ENCODE measurements at regions not wholly inside any gene's neighbourhood (a gene's known extent, or its start where the extent isn't known, plus 50 kb on each side); places are given as distances from the start of the nearest gene placed in this dataset.

- peaks cover 0 to 4% (median 0%) of the 10 kb centered on the region in 3 donors for H3K9me3 ChIP-seq (replicated peaks in 1 of 3)
- DNase-seq, result no peak
- H3K4me3 ChIP-seq, result no peak overlapping the region
- no peaks in the 10 kb centered on the region for H3K4me1 ChIP-seq (replicated peaks in 1 of 2)
- H3K27me3 ChIP-seq, result no peaks in the 10 kb centered on the region
- no peak overlapping the region for H3K27ac ChIP-seq
- TF ChIP-seq CTCF (IDR thresholded peaks at IDR 0.05), result no peak
- no peak for TF ChIP-seq POLR2A (IDR thresholded peaks at IDR 0.05)
- intact Hi-C loops (cut with DNase I), result no loop called here
- H3K36me3 ChIP-seq (replicated peaks in 1 of 2), result no peaks in the 10 kb centered on the region
Observed at GRCh38 chr9:111731928-111732327, 62.8 kb downstream of the SHOC1 start.

- H3K4me1 ChIP-seq (replicated peaks in 1 of 2), result no peaks in the 10 kb centered on the region
- H3K9me3 ChIP-seq (replicated peaks in 1 of 3), result peaks cover 0 to 4% (median 0%) of the 10 kb centered on the region in 3 donors
- WGBS, 4 donors, result 44 to 58% (median 54%) methylated on average over 3 of the region's 3 CpGs
- peak in 1 of 7 donors; percentile 2 for DNase-seq
- no peaks in the 10 kb centered on the region for H3K36me3 ChIP-seq (replicated peaks in 1 of 2)
- H3K27me3 ChIP-seq, result no peaks in the 10 kb centered on the region
- no peak overlapping the region for H3K27ac ChIP-seq
- no peak overlapping the region for H3K4me3 ChIP-seq
- TF ChIP-seq CTCF (IDR thresholded peaks at IDR 0.05) (no peak), POLR2A (IDR thresholded peaks at IDR 0.05) (no peak)
- intact Hi-C loops (cut with DNase I), result no loop called here
Observed at GRCh38 chr9:111730937-111731567, 63.7 kb downstream of the SHOC1 start.

- Histone ChIP-seq H3K9me3 (replicated peaks in 1 of 3) (peaks cover 0 to 4% (median 0%) of the 10 kb centered on the region in 3 donors), H3K4me3 (no peak overlapping the region), H3K4me1 (replicated peaks in 1 of 2) (no peaks in the 10 kb centered on the region), H3K27me3 (no peaks in the 10 kb centered on the region), H3K36me3 (replicated peaks in 1 of 2) (no peaks in the 10 kb centered on the region), H3K27ac (no peak overlapping the region)
- intact Hi-C loops (cut with DNase I), result no loop called here
- TF ChIP-seq CTCF (IDR thresholded peaks at IDR 0.05), result no peak
- TF ChIP-seq POLR2A (IDR thresholded peaks at IDR 0.05), result no peak
- no peak for DNase-seq
- WGBS, 4 donors, result 96 to 97% (median 97%) methylated on average over 2 of the region's 2 CpGs
Observed at GRCh38 chr9:111728617-111729366, 65.9 kb downstream of the SHOC1 start.

- no peak overlapping the region for H3K4me3 ChIP-seq
- TF ChIP-seq POLR2A (IDR thresholded peaks at IDR 0.05) (no peak), CTCF (IDR thresholded peaks at IDR 0.05) (no peak)
- H3K9me3 ChIP-seq (replicated peaks in 1 of 3), result peaks cover 0 to 4% (median 0%) of the 10 kb centered on the region in 3 donors
- H3K27me3 ChIP-seq, result no peaks in the 10 kb centered on the region
- no peak for DNase-seq
- no peaks in the 10 kb centered on the region for H3K4me1 ChIP-seq (replicated peaks in 1 of 2)
- no peaks in the 10 kb centered on the region for H3K36me3 ChIP-seq (replicated peaks in 1 of 2)
- intact Hi-C loops (cut with DNase I), result no loop called here
- H3K27ac ChIP-seq, result no peak overlapping the region
Observed at GRCh38 chr9:111728143-111728542, 66.6 kb downstream of the SHOC1 start.

Measured in adrenal gland (tissue), 9 donors.